Erythroblast (primary cell): ENCODE measurements at regions not wholly inside any gene's neighbourhood (a gene's known extent, or its start where the extent isn't known, plus 50 kb on each side); places are given as distances from the start of the nearest gene placed in this dataset.
"Not testable (repeated sequence)": the region's sequence is repeated elsewhere in the genome, so short reads cannot be mapped to it uniquely, and the experiment has no call there.

Source experiments
- DNase-seq, 2 experiments: peaks; one replicate each; lab custom pipeline; 2025; lab: John Stamatoyannopoulos, UW
- GATA1 ChIP-seq: IDR thresholded peaks from 2 replicates; pipeline ENCODE4 v1.6.1; 2011; ENCODE audit warnings: low read depth, mild to moderate bottlenecking, control low read depth, low read length, moderate library complexity
- POLR2A ChIP-seq: IDR thresholded peaks from 2 replicates; pipeline ENCODE4 v1.6.1; 2011; ENCODE audit warnings: mild to moderate bottlenecking, low read length

GRCh38 chr1:163443863-163444262 lies 122.1 kb downstream of the NUF2 start:
- TF ChIP-seq GATA1 (no peak), POLR2A (no peak)
- no peak for DNase-seq

GRCh38 chr1:163444665-163445064 lies 122.9 kb downstream of the NUF2 start:
- TF ChIP-seq POLR2A (no peak), GATA1 (no peak)
- DNase-seq = no peak

GRCh38 chr1:163450986-163451385 lies 129.2 kb downstream of the NUF2 start:
- DNase-seq = no peak
- TF ChIP-seq GATA1 (no peak), POLR2A (no peak)

- DNase-seq = no peak
- TF ChIP-seq POLR2A (no peak), GATA1 (no peak)
Measured at GRCh38 chr1:163459539-163459938, 137.8 kb downstream of the NUF2 start.

- no peak for DNase-seq
- TF ChIP-seq GATA1 = no peak
- TF ChIP-seq POLR2A = no peak
Measured at GRCh38 chr1:163467289-163467688, 145.5 kb downstream of the NUF2 start.

GRCh38 chr1:163471779-163472650 lies 150.3 kb downstream of the NUF2 start:
- DNase-seq = no peak
- TF ChIP-seq GATA1 (no peak), POLR2A (no peak)

GRCh38 chr1:163472651-163473248 lies 151.0 kb downstream of the NUF2 start:
- TF ChIP-seq POLR2A (no peak), GATA1 (no peak)
- no peak for DNase-seq

GRCh38 chr1:163477276-163477830 lies 155.6 kb downstream of the NUF2 start:
- no peak for DNase-seq
- TF ChIP-seq POLR2A (no peak), GATA1 (no peak)

- DNase-seq = not testable (repeated sequence)
Measured at GRCh38 chr1:163498391-163499330, 176.9 kb downstream of the NUF2 start.

- no peak for TF ChIP-seq GATA1
- TF ChIP-seq POLR2A = no peak
- no peak for DNase-seq
Measured at GRCh38 chr1:163504331-163504978, 182.7 kb downstream of the NUF2 start.

GRCh38 chr1:163509114-163509513 lies 187.4 kb downstream of the NUF2 start:
- TF ChIP-seq GATA1 (no peak), POLR2A (no peak)

GRCh38 chr1:163512349-163512989 lies 190.7 kb downstream of the NUF2 start:
- TF ChIP-seq GATA1 = no peak
- TF ChIP-seq POLR2A = no peak
- DNase-seq = no peak

More at GRCh38 chr1:163509114-163509513, 187.4 kb downstream of the NUF2 start:
- no peak for DNase-seq

- no peak for DNase-seq
- TF ChIP-seq GATA1 (no peak), POLR2A (no peak)
Measured at GRCh38 chr1:163523375-163524029, 201.7 kb downstream of the NUF2 start.
